ENCODE measurements at regions not wholly inside any gene's neighbourhood (a gene's known extent, or its start where the extent isn't known, plus 50 kb on each side); places are given as distances from the start of the nearest gene placed in this dataset.

DNA sequence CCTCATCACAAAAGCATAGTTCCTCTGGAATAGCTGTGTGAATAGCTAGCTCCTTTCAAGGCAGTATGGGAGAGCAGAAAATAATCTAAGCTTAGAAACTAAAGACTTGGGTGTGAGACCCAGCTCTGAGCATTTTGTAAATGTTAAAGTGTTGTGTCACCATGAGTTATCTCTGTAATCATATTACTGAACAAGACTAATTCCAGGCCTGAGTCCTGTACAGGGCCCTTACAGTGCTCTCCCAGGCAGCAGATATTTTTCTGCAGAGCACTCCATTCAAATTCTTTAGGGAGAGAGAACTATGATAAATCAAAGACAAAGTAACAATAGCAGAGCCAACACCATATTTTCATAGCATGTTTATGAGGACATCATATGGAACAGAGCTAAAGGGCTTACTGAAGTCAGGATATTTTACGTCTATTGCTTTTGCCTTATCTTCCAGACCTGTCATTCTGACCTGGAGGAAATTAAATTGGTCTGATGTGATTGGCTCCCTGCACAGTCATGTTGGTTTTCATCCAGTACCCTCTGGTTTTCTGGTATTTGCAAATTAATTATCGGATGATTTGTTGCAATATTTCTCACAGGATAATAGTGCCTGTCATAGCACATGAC lies 172.6 kb upstream of the PPP2R3A start:
- TF ChIP-seq POLR2AphosphoS5 (IDR thresholded peaks at IDR 0.05; ENCODE audit: borderline replicate concordance, low read depth, low read length) = no peak
- no peak for TF ChIP-seq EZH2 (IDR thresholded peaks at IDR 0.05)

Measured in SK-N-MC (cell line).